ENCODE measurements at regions not wholly inside any gene's neighbourhood (a gene's known extent, or its start where the extent isn't known, plus 50 kb on each side); places are given as distances from the start of the nearest gene placed in this dataset.

- no peak for TF ChIP-seq CTCF (IDR thresholded peaks at IDR 0.05)
- no peak for TF ChIP-seq POLR2A (IDR thresholded peaks at IDR 0.05)
Measured at GRCh38 chrX:39008549-39008948, 207.3 kb downstream of the MID1IP1 start.

Measured in uterus (tissue), 2 donors.